ENCODE measurements at regions not wholly inside any gene's neighbourhood (a gene's known extent, or its start where the extent isn't known, plus 50 kb on each side); places are given as distances from the start of the nearest gene placed in this dataset.

GRCh38 chr3:104677932-104678331, 688.8 kb upstream of the ALCAM start:
- TF ChIP-seq, protein P1, sequence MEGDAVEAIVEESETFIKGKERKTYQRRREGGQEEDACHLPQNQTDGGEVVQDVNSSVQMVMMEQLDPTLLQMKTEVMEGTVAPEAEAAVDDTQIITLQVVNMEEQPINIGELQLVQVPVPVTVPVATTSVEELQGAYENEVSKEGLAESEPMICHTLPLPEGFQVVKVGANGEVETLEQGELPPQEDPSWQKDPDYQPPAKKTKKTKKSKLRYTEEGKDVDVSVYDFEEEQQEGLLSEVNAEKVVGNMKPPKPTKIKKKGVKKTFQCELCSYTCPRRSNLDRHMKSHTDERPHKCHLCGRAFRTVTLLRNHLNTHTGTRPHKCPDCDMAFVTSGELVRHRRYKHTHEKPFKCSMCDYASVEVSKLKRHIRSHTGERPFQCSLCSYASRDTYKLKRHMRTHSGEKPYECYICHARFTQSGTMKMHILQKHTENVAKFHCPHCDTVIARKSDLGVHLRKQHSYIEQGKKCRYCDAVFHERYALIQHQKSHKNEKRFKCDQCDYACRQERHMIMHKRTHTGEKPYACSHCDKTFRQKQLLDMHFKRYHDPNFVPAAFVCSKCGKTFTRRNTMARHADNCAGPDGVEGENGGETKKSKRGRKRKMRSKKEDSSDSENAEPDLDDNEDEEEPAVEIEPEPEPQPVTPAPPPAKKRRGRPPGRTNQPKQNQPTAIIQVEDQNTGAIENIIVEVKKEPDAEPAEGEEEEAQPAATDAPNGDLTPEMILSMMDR (IDR thresholded peaks at IDR 0.05): no peak
- TF ChIP-seq POLR2A (IDR thresholded peaks at IDR 0.05): no peak
